Liver (tissue), 3 donors: ENCODE measurements at regions not wholly inside any gene's neighbourhood (a gene's known extent, or its start where the extent isn't known, plus 50 kb on each side); places are given as distances from the start of the nearest gene placed in this dataset.

ENCODE experiments used
- EGR1 ChIP-seq, 2 donors: IDR thresholded peaks; 2 replicates each; pipeline ENCODE4 v1.6.1; 2016 to 2018; ENCODE audit warnings: antibody characterized with exemption in 2 of 2, low read depth in 2 of 2
- FOXA1 ChIP-seq: IDR thresholded peaks from 2 replicates; pipeline ENCODE4 v1.6.1; 2016; ENCODE audit warnings: antibody characterized with exemption
- RAD21 ChIP-seq, 2 donors: IDR thresholded peaks; 2 replicates each; pipeline ENCODE4 v1.6.1; 2016; ENCODE audit warnings: antibody characterized with exemption in 2 of 2, mild to moderate bottlenecking in 2 of 2
- TAF1 ChIP-seq: conservative IDR thresholded peaks from 2 replicates; pipeline ENCODE4 v1.6.1; 2016; ENCODE audit warnings: antibody characterized with exemption, mild to moderate bottlenecking
- TF ChIP-seq, protein P1 (sequence below): fragments of 150-350 bp; IDR thresholded peaks from 2 replicates; pipeline ENCODE4 v1.5.1; 2017; ENCODE audit warnings: improper control_type of control experiment, low read depth, low read length; ENCODE audit not compliant: missing input control
- TF ChIP-seq, protein P2 (sequence below): IDR thresholded peaks from 2 replicates; pipeline ENCODE4 v1.6.1; 2016; ENCODE audit warnings: antibody characterized with exemption, mild to moderate bottlenecking
- donor health status: healthy.
- donor health status: healthy.

DNA sequence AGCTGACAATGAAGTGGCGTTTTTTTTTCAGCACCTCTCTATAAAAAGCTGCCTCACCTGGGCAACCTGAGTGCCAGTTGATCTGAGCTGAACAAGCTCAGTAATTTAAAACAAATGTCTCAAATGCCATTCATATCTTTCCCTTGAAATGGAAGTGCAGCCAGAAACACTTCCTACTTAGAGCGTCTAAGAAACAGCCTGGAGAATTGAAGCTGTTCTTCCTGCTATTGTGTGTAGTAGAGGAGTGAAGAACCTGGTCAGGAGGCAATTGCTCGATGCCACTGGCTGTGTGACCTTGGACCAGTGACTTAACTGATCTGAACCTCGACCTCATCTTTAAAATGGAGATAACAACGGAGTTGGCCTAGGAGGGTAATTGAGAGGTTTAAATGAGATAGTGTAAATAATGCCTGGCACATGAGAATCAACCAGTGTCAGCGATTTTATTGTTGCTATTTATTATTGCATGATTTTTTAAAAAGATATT, 95.4 kb upstream of the FOXQ1 start:
- TF ChIP-seq, protein P1, sequence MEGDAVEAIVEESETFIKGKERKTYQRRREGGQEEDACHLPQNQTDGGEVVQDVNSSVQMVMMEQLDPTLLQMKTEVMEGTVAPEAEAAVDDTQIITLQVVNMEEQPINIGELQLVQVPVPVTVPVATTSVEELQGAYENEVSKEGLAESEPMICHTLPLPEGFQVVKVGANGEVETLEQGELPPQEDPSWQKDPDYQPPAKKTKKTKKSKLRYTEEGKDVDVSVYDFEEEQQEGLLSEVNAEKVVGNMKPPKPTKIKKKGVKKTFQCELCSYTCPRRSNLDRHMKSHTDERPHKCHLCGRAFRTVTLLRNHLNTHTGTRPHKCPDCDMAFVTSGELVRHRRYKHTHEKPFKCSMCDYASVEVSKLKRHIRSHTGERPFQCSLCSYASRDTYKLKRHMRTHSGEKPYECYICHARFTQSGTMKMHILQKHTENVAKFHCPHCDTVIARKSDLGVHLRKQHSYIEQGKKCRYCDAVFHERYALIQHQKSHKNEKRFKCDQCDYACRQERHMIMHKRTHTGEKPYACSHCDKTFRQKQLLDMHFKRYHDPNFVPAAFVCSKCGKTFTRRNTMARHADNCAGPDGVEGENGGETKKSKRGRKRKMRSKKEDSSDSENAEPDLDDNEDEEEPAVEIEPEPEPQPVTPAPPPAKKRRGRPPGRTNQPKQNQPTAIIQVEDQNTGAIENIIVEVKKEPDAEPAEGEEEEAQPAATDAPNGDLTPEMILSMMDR, result no peak
- TF ChIP-seq FOXA1 (no peak), TAF1 (no peak), RAD21 (IDR thresholded peaks at IDR 0.05) (no peak), EGR1 (IDR thresholded peaks at IDR 0.05; ENCODE audit: low read depth in 2 of 2) (no peak)
- TF ChIP-seq, protein P2, sequence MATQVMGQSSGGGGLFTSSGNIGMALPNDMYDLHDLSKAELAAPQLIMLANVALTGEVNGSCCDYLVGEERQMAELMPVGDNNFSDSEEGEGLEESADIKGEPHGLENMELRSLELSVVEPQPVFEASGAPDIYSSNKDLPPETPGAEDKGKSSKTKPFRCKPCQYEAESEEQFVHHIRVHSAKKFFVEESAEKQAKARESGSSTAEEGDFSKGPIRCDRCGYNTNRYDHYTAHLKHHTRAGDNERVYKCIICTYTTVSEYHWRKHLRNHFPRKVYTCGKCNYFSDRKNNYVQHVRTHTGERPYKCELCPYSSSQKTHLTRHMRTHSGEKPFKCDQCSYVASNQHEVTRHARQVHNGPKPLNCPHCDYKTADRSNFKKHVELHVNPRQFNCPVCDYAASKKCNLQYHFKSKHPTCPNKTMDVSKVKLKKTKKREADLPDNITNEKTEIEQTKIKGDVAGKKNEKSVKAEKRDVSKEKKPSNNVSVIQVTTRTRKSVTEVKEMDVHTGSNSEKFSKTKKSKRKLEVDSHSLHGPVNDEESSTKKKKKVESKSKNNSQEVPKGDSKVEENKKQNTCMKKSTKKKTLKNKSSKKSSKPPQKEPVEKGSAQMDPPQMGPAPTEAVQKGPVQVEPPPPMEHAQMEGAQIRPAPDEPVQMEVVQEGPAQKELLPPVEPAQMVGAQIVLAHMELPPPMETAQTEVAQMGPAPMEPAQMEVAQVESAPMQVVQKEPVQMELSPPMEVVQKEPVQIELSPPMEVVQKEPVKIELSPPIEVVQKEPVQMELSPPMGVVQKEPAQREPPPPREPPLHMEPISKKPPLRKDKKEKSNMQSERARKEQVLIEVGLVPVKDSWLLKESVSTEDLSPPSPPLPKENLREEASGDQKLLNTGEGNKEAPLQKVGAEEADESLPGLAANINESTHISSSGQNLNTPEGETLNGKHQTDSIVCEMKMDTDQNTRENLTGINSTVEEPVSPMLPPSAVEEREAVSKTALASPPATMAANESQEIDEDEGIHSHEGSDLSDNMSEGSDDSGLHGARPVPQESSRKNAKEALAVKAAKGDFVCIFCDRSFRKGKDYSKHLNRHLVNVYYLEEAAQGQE, result no peak
